Tibial nerve (tissue), 3 donors: ENCODE measurements at regions not wholly inside any gene's neighbourhood (a gene's known extent, or its start where the extent isn't known, plus 50 kb on each side); places are given as distances from the start of the nearest gene placed in this dataset.

Experiments used
- CTCF ChIP-seq, 5 experiments: fragments of 200-600 bp in 3 of 5; fragments of 450-650 bp in 2 of 5; sonication (generic) in 3 of 5; IDR thresholded peaks; one replicate each; pipeline ENCODE4 v1.5.1; 2016 to 2019; ENCODE audit warnings: antibody characterized with exemption in 5 of 5, mild to moderate bottlenecking in 3 of 5, moderate library complexity in 2 of 5
- POLR2A ChIP-seq, 2 donors: fragments of 450-650 bp; IDR thresholded peaks; one replicate each; pipeline ENCODE4 v1.6.1; 2017; ENCODE audit warnings: antibody characterized with exemption in 2 of 2, mild to moderate bottlenecking in 2 of 2, moderate library complexity in 2 of 2

GRCh38 chr14:59091976-59092375 lies 96.5 kb upstream of the DAAM1 start:
- TF ChIP-seq CTCF (IDR thresholded peaks at IDR 0.05) = no peak
- no peak for TF ChIP-seq POLR2A (IDR thresholded peaks at IDR 0.05)
